ENCODE measurements at regions not wholly inside any gene's neighbourhood (a gene's known extent, or its start where the extent isn't known, plus 50 kb on each side); places are given as distances from the start of the nearest gene placed in this dataset.

- H3K27ac Mint-ChIP-seq = no peak overlapping the region
- H3K4me1 Mint-ChIP-seq = no peaks in the 10 kb centered on the region
These were observed 523.9 kb downstream of the FOXG1 start for GRCh38 chr14:29290441-29290840.

GRCh38 chr14:29299372-29299771 is 532.8 kb downstream of the FOXG1 start:
- Histone ChIP-seq H2AFZ (ENCODE audit: insufficient read depth, low read depth, low read length, poor library complexity, severe bottlenecking) (no peak overlapping the region), H3K9me3 (ENCODE audit: control extremely low read depth in 1 of 3, control insufficient read depth in 2 of 3, insufficient read depth in 1 of 3, low read length in 2 of 3) (peaks cover 0 to 13% (median 5%) of the 10 kb centered on the region in 3 donors), H3K79me2 (ENCODE audit: control insufficient read depth, insufficient read depth, low read length) (no peaks in the 10 kb centered on the region), H3K4me3 (ENCODE audit: control extremely low read depth in 1 of 5, extremely low read depth in 1 of 5, insufficient read depth in 1 of 5, low read depth in 2 of 5, low read length in 4 of 5) (no peak overlapping the region), H3K27ac (ENCODE audit: low read length in 2 of 2) (no peak overlapping the region), H3K36me3 (replicated peaks in 1 of 2; ENCODE audit: control extremely low read depth in 1 of 2, control insufficient read depth in 1 of 2, extremely low read depth in 1 of 2, insufficient read depth in 2 of 2, low read length in 1 of 2) (no peaks in the 10 kb centered on the region), H4K20me1 (ENCODE audit: control insufficient read depth, insufficient read depth, low read length, poor library complexity, severe bottlenecking) (no peaks in the 10 kb centered on the region), H3K4me2 (replicated peaks; ENCODE audit: low read depth, low read length, poor library complexity, severe bottlenecking) (no peak overlapping the region), H3K4me1 (ENCODE audit: control insufficient read depth in 2 of 2, insufficient read depth in 2 of 2, low read length in 2 of 2) (no peaks in the 10 kb centered on the region), H3K9ac (ENCODE audit: low read length) (no peak overlapping the region), H3K27me3 (replicated peaks in 1 of 4; ENCODE audit: control extremely low read depth in 1 of 4, control insufficient read depth in 3 of 4, insufficient read depth in 4 of 4, low read length in 3 of 4) (no peaks in the 10 kb centered on the region)
- ChIA-PET CTCF (no interaction called here), POLR2A (no interaction called here)
- Mint-ChIP-seq H3K27ac (no peak overlapping the region), H3K4me1 (no peaks in the 10 kb centered on the region), H3K4me3 (no peak overlapping the region), H3K9me3 (ENCODE audit: insufficient read depth) (peaks cover 2% of the 10 kb centered on the region), H3K27me3 (no peaks in the 10 kb centered on the region)
- TF ChIP-seq EZH2 (IDR thresholded peaks at IDR 0.05; ENCODE audit: borderline replicate concordance, insufficient read depth, low read depth, low read length, poor library complexity, severe bottlenecking) = no peak
- TF ChIP-seq CTCF (IDR thresholded peaks at IDR 0.05) = no peak
- DNase-seq = no peak
- intact Hi-C loops (cut with micrococcal nuclease) = no loop called here
- no peak for ATAC-seq (ENCODE audit: low read depth)
- WGBS (ENCODE audit: insufficient coverage) = no CpG with 5 or more reads among the region's 1 CpG

More at GRCh38 chr14:29290441-29290840, 523.9 kb downstream of the FOXG1 start:
- H3K4me2 ChIP-seq (replicated peaks; ENCODE audit: low read depth, low read length, poor library complexity, severe bottlenecking) = no peak overlapping the region
- peaks cover 0 to 8% (median 3%) of the 10 kb centered on the region in 3 donors for H3K9me3 ChIP-seq (ENCODE audit: control extremely low read depth in 1 of 3, control insufficient read depth in 2 of 3, insufficient read depth in 1 of 3, low read length in 2 of 3)
- WGBS (ENCODE audit: insufficient coverage) = no CpG with 5 or more reads among the region's 2 CpGs
- H4K20me1 ChIP-seq (ENCODE audit: control insufficient read depth, insufficient read depth, low read length, poor library complexity, severe bottlenecking) = no peaks in the 10 kb centered on the region
- CTCF ChIA-PET = no interaction called here
- H3K9ac ChIP-seq (ENCODE audit: low read length) = no peak overlapping the region
- Mint-ChIP-seq H3K27me3 (no peaks in the 10 kb centered on the region), H3K4me3 (no peak overlapping the region), H3K9me3 (ENCODE audit: insufficient read depth) (peaks cover 3% of the 10 kb centered on the region)
- no peaks in the 10 kb centered on the region for H3K27me3 ChIP-seq (replicated peaks in 1 of 4; ENCODE audit: control extremely low read depth in 1 of 4, control insufficient read depth in 3 of 4, insufficient read depth in 4 of 4, low read length in 3 of 4)
- intact Hi-C loops (cut with micrococcal nuclease) = no loop called here
- H2AFZ ChIP-seq (ENCODE audit: insufficient read depth, low read depth, low read length, poor library complexity, severe bottlenecking) = no peak overlapping the region
- no peak overlapping the region for H3K4me3 ChIP-seq (ENCODE audit: control extremely low read depth in 1 of 5, extremely low read depth in 1 of 5, insufficient read depth in 1 of 5, low read depth in 2 of 5, low read length in 4 of 5)
- DNase-seq = no peak
- no peaks in the 10 kb centered on the region for H3K36me3 ChIP-seq (replicated peaks in 1 of 2; ENCODE audit: control extremely low read depth in 1 of 2, control insufficient read depth in 1 of 2, extremely low read depth in 1 of 2, insufficient read depth in 2 of 2, low read length in 1 of 2)
- ATAC-seq (ENCODE audit: low read depth) = no peak
- H3K4me1 ChIP-seq (ENCODE audit: control insufficient read depth in 2 of 2, insufficient read depth in 2 of 2, low read length in 2 of 2) = no peaks in the 10 kb centered on the region
- no peak overlapping the region for H3K27ac ChIP-seq (ENCODE audit: low read length in 2 of 2)
- POLR2A ChIA-PET = no interaction called here
- no peaks in the 10 kb centered on the region for H3K79me2 ChIP-seq (ENCODE audit: control insufficient read depth, insufficient read depth, low read length)
- TF ChIP-seq EZH2 (IDR thresholded peaks at IDR 0.05; ENCODE audit: borderline replicate concordance, insufficient read depth, low read depth, low read length, poor library complexity, severe bottlenecking) (no peak), CTCF (IDR thresholded peaks at IDR 0.05) (no peak)

Measured in B cell (primary cell).